Lung (tissue), 11 donors: ENCODE measurements at regions not wholly inside any gene's neighbourhood (a gene's known extent, or its start where the extent isn't known, plus 50 kb on each side); places are given as distances from the start of the nearest gene placed in this dataset.

ENCODE experiments used
- ATAC-seq: fragments of 200-7000 bp; cut with Tn5 transposase; one replicate; pipeline ENCODE4 v1.9.1; 2020; ENCODE audit warnings: moderate number of reproducible peaks; ENCODE audit not compliant: insufficient read depth, low FRiP score
- DNase-seq, 3 donors: peaks; one replicate each; pipeline ENCODE4 v3.0.0-alpha.2; 2013 to 2017
- H3K27ac ChIP-seq, 2 donors: one replicate each; pipeline ENCODE4 v1.5.1; 2013; ENCODE audit warnings: mild to moderate bottlenecking in 2 of 2, moderate library complexity in 2 of 2, control low read depth in 1 of 2, inconsistent platforms in 1 of 2, low read depth in 1 of 2, low read length in 1 of 2
- H3K27me3 ChIP-seq, 3 donors: one replicate each; pipeline ENCODE4 v1.5.1; 2013; ENCODE audit warnings: low read length in 2 of 3; ENCODE audit not compliant: control insufficient read depth in 3 of 3, insufficient read depth in 3 of 3
- H3K36me3 ChIP-seq, 4 donors: one replicate each; pipeline ENCODE4 v1.5.1; 2013; ENCODE audit warnings: low read length in 4 of 4, mild to moderate bottlenecking in 1 of 4, moderate library complexity in 1 of 4; ENCODE audit not compliant: control insufficient read depth in 4 of 4, insufficient read depth in 4 of 4
- H3K4me1 ChIP-seq, 5 donors: one replicate each; pipeline ENCODE4 v1.5.1; 2013; ENCODE audit warnings: low read length in 5 of 5, mild to moderate bottlenecking in 2 of 5, moderate library complexity in 1 of 5; ENCODE audit not compliant: control insufficient read depth in 5 of 5, insufficient read depth in 5 of 5
- H3K4me3 ChIP-seq: one replicate; pipeline ENCODE4 v1.5.1; 2013; ENCODE audit warnings: mild to moderate bottlenecking, control low read depth, moderate library complexity
- H3K9ac ChIP-seq, 2 donors: one replicate each; pipeline ENCODE4 v1.5.1; 2013; ENCODE audit warnings: low read length in 2 of 2, control low read depth in 1 of 2; ENCODE audit not compliant: insufficient read depth in 1 of 2
- H3K9me3 ChIP-seq, 4 donors: one replicate each; pipeline ENCODE4 v1.5.1; 2013; ENCODE audit warnings: low read length in 3 of 4, mild to moderate bottlenecking in 1 of 4, moderate library complexity in 1 of 4; ENCODE audit not compliant: control insufficient read depth in 4 of 4, insufficient read depth in 3 of 4
- WGBS, 2 donors: extraction: QIAGEN DNeasy Blood & Tissue Kit; methylation state at CpG; one replicate each; pipeline ENCODE4 v1.1.7; 2013; 5-methylcytosine and 5-hydroxymethylcytosine counted together
- TF ChIP-seq, protein P1 (sequence below): IDR thresholded peaks from 2 replicates; pipeline ENCODE4 v1.5.1; 2012; ENCODE audit warnings: mild to moderate bottlenecking; ENCODE audit errors: control extremely low read depth, extremely low read depth
- donor health status: control.
- donor health status: control.
- donor health status: Bipolar disorder and iron deficiency.
- donor health status: healthy.
- donor health status: DM: yes; HTN: yes; CAD: no.

GRCh38 chr13:99813336-99814095, 158.1 kb downstream of the ZIC5 start:
- Histone ChIP-seq H3K9ac (no peak overlapping the region), H3K4me3 (no peak overlapping the region), H3K36me3 (no peaks in the 10 kb centered on the region), H3K9me3 (peaks cover 0 to 1% (median 0%) of the 10 kb centered on the region in 4 donors), H3K4me1 (peaks cover 0 to 3% (median 0%) of the 10 kb centered on the region in 5 donors), H3K27me3 (no peaks in the 10 kb centered on the region), H3K27ac (no peak overlapping the region)
- ATAC-seq = no peak
- DNase-seq = no peak
- 90 to 91% methylated on average over 8 of the region's 8 CpGs for whole genome bisulfite sequencing, 2 donors
- TF ChIP-seq, protein P1, sequence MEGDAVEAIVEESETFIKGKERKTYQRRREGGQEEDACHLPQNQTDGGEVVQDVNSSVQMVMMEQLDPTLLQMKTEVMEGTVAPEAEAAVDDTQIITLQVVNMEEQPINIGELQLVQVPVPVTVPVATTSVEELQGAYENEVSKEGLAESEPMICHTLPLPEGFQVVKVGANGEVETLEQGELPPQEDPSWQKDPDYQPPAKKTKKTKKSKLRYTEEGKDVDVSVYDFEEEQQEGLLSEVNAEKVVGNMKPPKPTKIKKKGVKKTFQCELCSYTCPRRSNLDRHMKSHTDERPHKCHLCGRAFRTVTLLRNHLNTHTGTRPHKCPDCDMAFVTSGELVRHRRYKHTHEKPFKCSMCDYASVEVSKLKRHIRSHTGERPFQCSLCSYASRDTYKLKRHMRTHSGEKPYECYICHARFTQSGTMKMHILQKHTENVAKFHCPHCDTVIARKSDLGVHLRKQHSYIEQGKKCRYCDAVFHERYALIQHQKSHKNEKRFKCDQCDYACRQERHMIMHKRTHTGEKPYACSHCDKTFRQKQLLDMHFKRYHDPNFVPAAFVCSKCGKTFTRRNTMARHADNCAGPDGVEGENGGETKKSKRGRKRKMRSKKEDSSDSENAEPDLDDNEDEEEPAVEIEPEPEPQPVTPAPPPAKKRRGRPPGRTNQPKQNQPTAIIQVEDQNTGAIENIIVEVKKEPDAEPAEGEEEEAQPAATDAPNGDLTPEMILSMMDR = no peak

- Histone ChIP-seq H3K36me3 (no peaks in the 10 kb centered on the region), H3K4me3 (no peak overlapping the region), H3K4me1 (peaks cover 0 to 3% (median 0%) of the 10 kb centered on the region in 5 donors), H3K9me3 (peaks cover 0 to 1% (median 0%) of the 10 kb centered on the region in 4 donors), H3K9ac (no peak overlapping the region), H3K27ac (no peak overlapping the region), H3K27me3 (no peaks in the 10 kb centered on the region)
- ATAC-seq (no peak), DNase-seq (no peak)
- 85 to 92% methylated on average over 5 of the region's 5 CpGs for WGBS, 2 donors
- TF ChIP-seq, protein P1 = no peak
These were observed 158.9 kb downstream of the ZIC5 start for GRCh38 chr13:99812625-99813024.

- WGBS, 2 donors = 77 to 84% methylated on average over 7 of the region's 7 CpGs
- no peaks in the 10 kb centered on the region for H3K36me3 ChIP-seq
- ATAC-seq (no peak), DNase-seq (no peak)
- H3K9ac ChIP-seq = no peak overlapping the region
- peaks cover 0 to 1% (median 0%) of the 10 kb centered on the region in 4 donors for H3K9me3 ChIP-seq
- H3K27me3 ChIP-seq = no peaks in the 10 kb centered on the region
- no peak overlapping the region for H3K4me3 ChIP-seq
- H3K27ac ChIP-seq = no peak overlapping the region
- TF ChIP-seq, protein P1 = no peak
- H3K4me1 ChIP-seq = peaks cover 0 to 3% (median 0%) of the 10 kb centered on the region in 5 donors
These were observed 160.4 kb downstream of the ZIC5 start for GRCh38 chr13:99811067-99811700.
